ENCODE measurements at regions not wholly inside any gene's neighbourhood (a gene's known extent, or its start where the extent isn't known, plus 50 kb on each side); places are given as distances from the start of the nearest gene placed in this dataset.

- no peak for DNase-seq (ENCODE audit: low read depth)
Measured at GRCh38 chr22:49046000-49046545, 781.6 kb downstream of the BRD1 start.

- no peak for DNase-seq (ENCODE audit: low read depth)
Measured at GRCh38 chr22:49045276-49045675, 782.4 kb downstream of the BRD1 start.

GRCh38 chr22:49044776-49045175, 782.9 kb downstream of the BRD1 start:
- no peak for DNase-seq (ENCODE audit: low read depth)

- no peak for DNase-seq (ENCODE audit: low read depth)
Measured at GRCh38 chr22:49044091-49044490, 783.6 kb downstream of the BRD1 start.

GRCh38 chr22:49042877-49043859, 784.5 kb downstream of the BRD1 start:
- DNase-seq (ENCODE audit: low read depth): no peak

- DNase-seq (ENCODE audit: low read depth): no peak
Measured at GRCh38 chr22:49042066-49042465, 785.6 kb downstream of the BRD1 start.

- DNase-seq (ENCODE audit: low read depth): no peak
Measured at GRCh38 chr22:49040754-49041467, 786.8 kb downstream of the BRD1 start.

GRCh38 chr22:49040111-49040510, 787.6 kb downstream of the BRD1 start:
- no peak for DNase-seq (ENCODE audit: low read depth)

GRCh38 chr22:49039625-49040024, 788.0 kb downstream of the BRD1 start:
- DNase-seq (ENCODE audit: low read depth): no peak

- DNase-seq (ENCODE audit: low read depth): no peak
Measured at GRCh38 chr22:49037701-49038245, 789.9 kb downstream of the BRD1 start.

- no peak for DNase-seq (ENCODE audit: low read depth)
Measured at GRCh38 chr22:49036513-49036912, 791.2 kb downstream of the BRD1 start.

- no peak for DNase-seq (ENCODE audit: low read depth)
Measured at GRCh38 chr22:49035818-49036457, 791.7 kb downstream of the BRD1 start.

- no peak for DNase-seq (ENCODE audit: low read depth)
Measured at GRCh38 chr22:49034836-49035817, 792.5 kb downstream of the BRD1 start.

GRCh38 chr22:49033616-49034015, 794.1 kb downstream of the BRD1 start:
- DNase-seq (ENCODE audit: low read depth): no peak

GRCh38 chr22:49032821-49033220, 794.9 kb downstream of the BRD1 start:
- no peak for DNase-seq (ENCODE audit: low read depth)

- no peak for DNase-seq (ENCODE audit: low read depth)
Measured at GRCh38 chr22:49031746-49032330, 795.8 kb downstream of the BRD1 start.

GRCh38 chr22:49028111-49028510, 799.6 kb downstream of the BRD1 start:
- no peak for DNase-seq (ENCODE audit: low read depth)

GRCh38 chr22:49027368-49027670, 800.4 kb downstream of the BRD1 start:
- no peak for DNase-seq (ENCODE audit: low read depth)

- no peak for DNase-seq (ENCODE audit: low read depth)
Measured at GRCh38 chr22:49026494-49027367, 800.9 kb downstream of the BRD1 start.

Data from stimulated activated CD8-positive, alpha-beta memory T cell treated with anti-CD3 and anti-CD28 coated beads, Interleukin-12 subunit alpha, Interleukin-12 subunit beta, amount 100 ng/mL, for 1 hour (primary cell).